Natural killer cell (primary cell): ENCODE measurements at regions not wholly inside any gene's neighbourhood (a gene's known extent, or its start where the extent isn't known, plus 50 kb on each side); places are given as distances from the start of the nearest gene placed in this dataset.

ENCODE experiments used
- ATAC-seq, 3 donors: fragments of 150-1000 bp in 2 of 3; fragments of 200-7000 bp in 1 of 3; cut with Tn5 transposase; 1 replicate in 1 of 3; 2 replicates in 2 of 3; pipeline ENCODE4 v1.10.0; 2021; ENCODE audit warnings: mild to moderate bottlenecking in 2 of 3, moderate library complexity in 2 of 3
- DNase-seq, 2 donors: peaks; one replicate each; pipeline versions ENCODE4 v3.0.0 to v3.0.0-alpha.2; 2013 to 2021; ENCODE audit warnings: mixed read lengths in 1 of 2
- H3K27ac ChIP-seq: one replicate; pipeline ENCODE4 v1.5.1; 2013; ENCODE audit warnings: mild to moderate bottlenecking, low read length
- H3K27me3 ChIP-seq: one replicate; pipeline ENCODE4 v1.6.1; 2013; ENCODE audit warnings: low read length; ENCODE audit not compliant: control insufficient read depth, insufficient read depth
- H3K36me3 ChIP-seq: one replicate; pipeline ENCODE4 v1.6.1; 2013; ENCODE audit warnings: low read length; ENCODE audit not compliant: control insufficient read depth, insufficient read depth
- H3K4me1 ChIP-seq: one replicate; pipeline ENCODE4 v1.6.1; 2013; ENCODE audit warnings: low read length; ENCODE audit not compliant: control insufficient read depth, insufficient read depth
- H3K4me3 ChIP-seq: one replicate; pipeline ENCODE4 v1.5.1; 2013; ENCODE audit warnings: low read length
- H3K9me3 ChIP-seq: one replicate; pipeline ENCODE4 v1.6.1; 2013; ENCODE audit warnings: low read length; ENCODE audit not compliant: control insufficient read depth, insufficient read depth
- H3K27ac Mint-ChIP-seq, 2 donors: one replicate each; pipeline ENCODE4 v1.8.0; 2022; ENCODE audit warnings: mild to moderate bottlenecking in 2 of 2, mixed read lengths in 2 of 2, moderate library complexity in 1 of 2
- H3K27me3 Mint-ChIP-seq, 2 donors: one replicate each; pipeline ENCODE4 v1.8.0; 2022; ENCODE audit warnings: low read depth in 2 of 2, mixed read lengths in 2 of 2
- H3K36me3 Mint-ChIP-seq: one replicate; pipeline ENCODE4 v1.8.0; 2022; ENCODE audit warnings: mixed read lengths
- H3K4me1 Mint-ChIP-seq, 2 donors: one replicate each; pipeline ENCODE4 v1.8.0; 2022; ENCODE audit warnings: mixed read lengths in 2 of 2
- H3K4me3 Mint-ChIP-seq: one replicate; pipeline ENCODE4 v1.8.0; 2022; ENCODE audit warnings: mild to moderate bottlenecking, moderate library complexity, mixed read lengths
- H3K9me3 Mint-ChIP-seq, 2 donors: one replicate each; pipeline ENCODE4 v1.8.0; 2022; ENCODE audit warnings: mixed read lengths in 2 of 2
- CTCF ChIP-seq: fragments of 200-600 bp; IDR thresholded peaks from one replicate; pipeline ENCODE4 v1.8.0; 2022; ENCODE audit warnings: antibody characterized with exemption
- WGBS: methylation state at CpG from one replicate; pipeline ENCODE4 v1.1.7; 2013; ENCODE audit warnings: missing lambda C conversion rate; ENCODE audit not compliant: insufficient coverage; 5-methylcytosine and 5-hydroxymethylcytosine counted together
- intact Hi-C: fragments of 100-400 bp; cut with micrococcal nuclease; formaldehyde crosslinking; loops from one replicate; pipeline ENCODE4 v1.14.2; 2022

GRCh38 chr10:118918116-118918515, 111.4 kb upstream of the NANOS1 start:
- Histone ChIP-seq H3K9me3 (no peaks in the 10 kb centered on the region), H3K4me1 (no peaks in the 10 kb centered on the region), H3K27ac (no peak overlapping the region), H3K36me3 (no peaks in the 10 kb centered on the region), H3K27me3 (no peaks in the 10 kb centered on the region), H3K4me3 (no peak overlapping the region)
- DNase-seq = no peak
- H3K27ac Mint-ChIP-seq = no peak overlapping the region
- intact Hi-C loops = no loop called here
- 84% methylated on average over 4 of the region's 5 CpGs for WGBS
- no peaks in the 10 kb centered on the region for H3K36me3 Mint-ChIP-seq
- H3K4me1 Mint-ChIP-seq = no peaks in the 10 kb centered on the region
- TF ChIP-seq CTCF = no peak
- no peak overlapping the region for H3K4me3 Mint-ChIP-seq
- H3K9me3 Mint-ChIP-seq = no peaks in the 10 kb centered on the region
- H3K27me3 Mint-ChIP-seq = peaks cover 11 to 29% of the 10 kb centered on the region in 2 donors
- ATAC-seq = no peak

- Histone ChIP-seq H3K4me1 (no peaks in the 10 kb centered on the region), H3K27me3 (no peaks in the 10 kb centered on the region), H3K4me3 (no peak overlapping the region), H3K36me3 (no peaks in the 10 kb centered on the region), H3K9me3 (no peaks in the 10 kb centered on the region), H3K27ac (no peak overlapping the region)
- H3K36me3 Mint-ChIP-seq = no peaks in the 10 kb centered on the region
- no peak overlapping the region for H3K27ac Mint-ChIP-seq
- 64% methylated on average over 3 of the region's 3 CpGs for WGBS
- no peak for TF ChIP-seq CTCF
- peaks cover 12 to 30% of the 10 kb centered on the region in 2 donors for H3K27me3 Mint-ChIP-seq
- no peak overlapping the region for H3K4me3 Mint-ChIP-seq
- DNase-seq (no peak), ATAC-seq (no peak)
- H3K9me3 Mint-ChIP-seq = no peaks in the 10 kb centered on the region
- intact Hi-C loops = no loop called here
- H3K4me1 Mint-ChIP-seq = no peaks in the 10 kb centered on the region
Observed at GRCh38 chr10:118918587-118918986, 110.9 kb upstream of the NANOS1 start.

- no peaks in the 10 kb centered on the region for H3K4me1 ChIP-seq
- no peak overlapping the region for H3K27ac ChIP-seq
- Mint-ChIP-seq H3K9me3 (no peaks in the 10 kb centered on the region), H3K4me1 (no peaks in the 10 kb centered on the region), H3K27ac (no peak overlapping the region), H3K4me3 (no peak overlapping the region), H3K27me3 (peaks cover 12 to 27% of the 10 kb centered on the region in 2 donors), H3K36me3 (no peaks in the 10 kb centered on the region)
- no peak overlapping the region for H3K4me3 ChIP-seq
- no peaks in the 10 kb centered on the region for H3K9me3 ChIP-seq
- DNase-seq = no peak
- no peaks in the 10 kb centered on the region for H3K36me3 ChIP-seq
- WGBS = 99% methylated on average over 8 of the region's 9 CpGs
- intact Hi-C loops = no loop called here
- H3K27me3 ChIP-seq = no peaks in the 10 kb centered on the region
- TF ChIP-seq CTCF = no peak
- ATAC-seq = no peak
Observed at GRCh38 chr10:118920206-118920605, 109.3 kb upstream of the NANOS1 start.

- Mint-ChIP-seq H3K4me3 (no peak overlapping the region), H3K36me3 (no peaks in the 10 kb centered on the region), H3K27ac (no peak overlapping the region), H3K9me3 (no peaks in the 10 kb centered on the region), H3K4me1 (no peaks in the 10 kb centered on the region), H3K27me3 (peaks cover 19 to 40% of the 10 kb centered on the region in 2 donors)
- no peak overlapping the region for H3K4me3 ChIP-seq
- intact Hi-C loops = no loop called here
- no peaks in the 10 kb centered on the region for H3K36me3 ChIP-seq
- no peak for ATAC-seq
- no peak for TF ChIP-seq CTCF
- H3K9me3 ChIP-seq = no peaks in the 10 kb centered on the region
- DNase-seq = no peak
- no peak overlapping the region for H3K27ac ChIP-seq
- H3K4me1 ChIP-seq = no peaks in the 10 kb centered on the region
- WGBS = 58% methylated on average over 1 of the region's 1 CpG
- H3K27me3 ChIP-seq = no peaks in the 10 kb centered on the region
Observed at GRCh38 chr10:118922226-118922625, 107.3 kb upstream of the NANOS1 start.
